Body of pancreas (tissue), 4 donors: ENCODE measurements at regions not wholly inside any gene's neighbourhood (a gene's known extent, or its start where the extent isn't known, plus 50 kb on each side); places are given as distances from the start of the nearest gene placed in this dataset.

Experiments used
- POLR2A ChIP-seq, 3 donors: fragments of 450-650 bp; IDR thresholded peaks; one replicate each; pipeline ENCODE4 v1.6.1; 2016; ENCODE audit warnings: antibody characterized with exemption in 3 of 3, mild to moderate bottlenecking in 2 of 3
- TF ChIP-seq, protein P1 (sequence below), 7 experiments: fragments of 450-650 bp in 4 of 7; fragments of 200-600 bp in 3 of 7; sonication (generic) in 3 of 7; IDR thresholded peaks; one replicate each; pipeline ENCODE4 v1.5.1; 2016 to 2019; ENCODE audit warnings: antibody characterized with exemption in 7 of 7

DNA sequence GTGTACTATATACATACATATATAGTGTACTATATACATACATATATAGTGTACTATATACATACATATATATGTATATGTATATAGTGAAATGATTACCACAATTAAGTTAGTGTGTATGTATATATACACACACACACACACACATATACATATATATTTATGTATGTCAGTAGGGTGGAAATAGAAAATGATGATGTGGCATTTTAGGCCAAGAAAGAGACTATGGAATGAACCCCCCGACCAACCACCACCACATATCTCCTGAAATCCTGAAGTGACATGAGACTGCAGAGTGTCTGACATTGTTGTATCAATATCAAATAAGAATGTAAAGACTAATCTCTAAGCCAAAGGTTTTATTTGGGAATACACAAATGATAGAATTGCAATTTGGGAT lies 107.6 kb downstream of the RFC3 start:
- TF ChIP-seq, protein P1, sequence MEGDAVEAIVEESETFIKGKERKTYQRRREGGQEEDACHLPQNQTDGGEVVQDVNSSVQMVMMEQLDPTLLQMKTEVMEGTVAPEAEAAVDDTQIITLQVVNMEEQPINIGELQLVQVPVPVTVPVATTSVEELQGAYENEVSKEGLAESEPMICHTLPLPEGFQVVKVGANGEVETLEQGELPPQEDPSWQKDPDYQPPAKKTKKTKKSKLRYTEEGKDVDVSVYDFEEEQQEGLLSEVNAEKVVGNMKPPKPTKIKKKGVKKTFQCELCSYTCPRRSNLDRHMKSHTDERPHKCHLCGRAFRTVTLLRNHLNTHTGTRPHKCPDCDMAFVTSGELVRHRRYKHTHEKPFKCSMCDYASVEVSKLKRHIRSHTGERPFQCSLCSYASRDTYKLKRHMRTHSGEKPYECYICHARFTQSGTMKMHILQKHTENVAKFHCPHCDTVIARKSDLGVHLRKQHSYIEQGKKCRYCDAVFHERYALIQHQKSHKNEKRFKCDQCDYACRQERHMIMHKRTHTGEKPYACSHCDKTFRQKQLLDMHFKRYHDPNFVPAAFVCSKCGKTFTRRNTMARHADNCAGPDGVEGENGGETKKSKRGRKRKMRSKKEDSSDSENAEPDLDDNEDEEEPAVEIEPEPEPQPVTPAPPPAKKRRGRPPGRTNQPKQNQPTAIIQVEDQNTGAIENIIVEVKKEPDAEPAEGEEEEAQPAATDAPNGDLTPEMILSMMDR (IDR thresholded peaks at IDR 0.05): no peak
- no peak for TF ChIP-seq POLR2A (IDR thresholded peaks at IDR 0.05)
